HEK293 (cell line): ENCODE measurements at regions not wholly inside any gene's neighbourhood (a gene's known extent, or its start where the extent isn't known, plus 50 kb on each side); places are given as distances from the start of the nearest gene placed in this dataset.

ENCODE experiments used
- BCL11A ChIP-seq: fragments of 450-650 bp; formaldehyde crosslinking; IDR thresholded peaks from 2 replicates; pipeline ENCODE4 v1.5.1; 2016; ENCODE audit warnings: low read depth, missing biosample characterization, missing genetic modification characterization
- WT1 ChIP-seq: fragments of 450-650 bp; formaldehyde crosslinking; IDR thresholded peaks from 2 replicates; pipeline ENCODE4 v1.5.1; 2016; ENCODE audit warnings: missing biosample characterization, missing genetic modification characterization
- ZFP69B ChIP-seq: fragments of 450-650 bp; formaldehyde crosslinking; IDR thresholded peaks from 2 replicates; pipeline ENCODE4 v1.5.1; 2016; ENCODE audit warnings: missing biosample characterization, missing genetic modification characterization
- ZNF560 ChIP-seq: fragments of 450-650 bp; formaldehyde crosslinking; IDR thresholded peaks from 2 replicates; pipeline ENCODE4 v1.5.1; 2017; ENCODE audit warnings: missing biosample characterization, missing genetic modification characterization, borderline replicate concordance
- TF ChIP-seq, protein P1 (sequence below): fragments of 450-650 bp; formaldehyde crosslinking; IDR thresholded peaks from 2 replicates; pipeline ENCODE4 v1.5.1; 2016; ENCODE audit warnings: missing biosample characterization, missing genetic modification characterization
- TF ChIP-seq, protein P2 (sequence below): fragments of 450-650 bp; formaldehyde crosslinking; IDR thresholded peaks from 2 replicates; pipeline ENCODE4 v1.5.1; 2016; ENCODE audit warnings: missing biosample characterization, missing genetic modification characterization
- TF ChIP-seq, protein P3 (sequence below): fragments of 450-650 bp; formaldehyde crosslinking; IDR thresholded peaks from 2 replicates; pipeline ENCODE4 v1.5.1; 2016; ENCODE audit warnings: missing biosample characterization, missing genetic modification characterization, borderline replicate concordance

DNA sequence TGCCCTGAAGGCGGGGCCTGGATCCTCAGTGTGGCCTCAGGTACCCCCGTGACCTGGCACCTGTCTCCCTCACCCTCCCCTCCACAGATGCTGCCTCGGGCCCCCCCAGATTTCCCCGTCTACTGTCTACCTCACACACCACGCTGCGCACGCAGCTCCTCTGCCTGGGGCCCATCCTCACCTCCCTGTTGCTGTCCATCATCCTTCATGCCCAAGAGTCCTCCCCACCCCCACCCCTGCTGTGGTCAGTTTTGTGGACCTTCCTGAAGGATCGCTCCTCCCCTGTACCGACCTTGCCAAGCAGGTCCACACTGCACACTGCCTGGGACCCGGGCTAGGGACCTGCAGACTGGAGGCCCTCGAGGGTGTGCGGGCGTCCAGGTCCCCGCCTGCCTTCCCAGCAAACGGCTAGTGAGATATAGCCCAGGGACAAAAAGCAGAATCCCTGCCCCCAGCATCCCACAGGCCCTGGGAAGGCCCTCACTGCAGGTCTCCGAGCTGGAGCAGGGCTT, 197.4 kb upstream of the DIO3 start:
- TF ChIP-seq, protein P1, sequence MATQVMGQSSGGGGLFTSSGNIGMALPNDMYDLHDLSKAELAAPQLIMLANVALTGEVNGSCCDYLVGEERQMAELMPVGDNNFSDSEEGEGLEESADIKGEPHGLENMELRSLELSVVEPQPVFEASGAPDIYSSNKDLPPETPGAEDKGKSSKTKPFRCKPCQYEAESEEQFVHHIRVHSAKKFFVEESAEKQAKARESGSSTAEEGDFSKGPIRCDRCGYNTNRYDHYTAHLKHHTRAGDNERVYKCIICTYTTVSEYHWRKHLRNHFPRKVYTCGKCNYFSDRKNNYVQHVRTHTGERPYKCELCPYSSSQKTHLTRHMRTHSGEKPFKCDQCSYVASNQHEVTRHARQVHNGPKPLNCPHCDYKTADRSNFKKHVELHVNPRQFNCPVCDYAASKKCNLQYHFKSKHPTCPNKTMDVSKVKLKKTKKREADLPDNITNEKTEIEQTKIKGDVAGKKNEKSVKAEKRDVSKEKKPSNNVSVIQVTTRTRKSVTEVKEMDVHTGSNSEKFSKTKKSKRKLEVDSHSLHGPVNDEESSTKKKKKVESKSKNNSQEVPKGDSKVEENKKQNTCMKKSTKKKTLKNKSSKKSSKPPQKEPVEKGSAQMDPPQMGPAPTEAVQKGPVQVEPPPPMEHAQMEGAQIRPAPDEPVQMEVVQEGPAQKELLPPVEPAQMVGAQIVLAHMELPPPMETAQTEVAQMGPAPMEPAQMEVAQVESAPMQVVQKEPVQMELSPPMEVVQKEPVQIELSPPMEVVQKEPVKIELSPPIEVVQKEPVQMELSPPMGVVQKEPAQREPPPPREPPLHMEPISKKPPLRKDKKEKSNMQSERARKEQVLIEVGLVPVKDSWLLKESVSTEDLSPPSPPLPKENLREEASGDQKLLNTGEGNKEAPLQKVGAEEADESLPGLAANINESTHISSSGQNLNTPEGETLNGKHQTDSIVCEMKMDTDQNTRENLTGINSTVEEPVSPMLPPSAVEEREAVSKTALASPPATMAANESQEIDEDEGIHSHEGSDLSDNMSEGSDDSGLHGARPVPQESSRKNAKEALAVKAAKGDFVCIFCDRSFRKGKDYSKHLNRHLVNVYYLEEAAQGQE, result no peak
- TF ChIP-seq, protein P2, sequence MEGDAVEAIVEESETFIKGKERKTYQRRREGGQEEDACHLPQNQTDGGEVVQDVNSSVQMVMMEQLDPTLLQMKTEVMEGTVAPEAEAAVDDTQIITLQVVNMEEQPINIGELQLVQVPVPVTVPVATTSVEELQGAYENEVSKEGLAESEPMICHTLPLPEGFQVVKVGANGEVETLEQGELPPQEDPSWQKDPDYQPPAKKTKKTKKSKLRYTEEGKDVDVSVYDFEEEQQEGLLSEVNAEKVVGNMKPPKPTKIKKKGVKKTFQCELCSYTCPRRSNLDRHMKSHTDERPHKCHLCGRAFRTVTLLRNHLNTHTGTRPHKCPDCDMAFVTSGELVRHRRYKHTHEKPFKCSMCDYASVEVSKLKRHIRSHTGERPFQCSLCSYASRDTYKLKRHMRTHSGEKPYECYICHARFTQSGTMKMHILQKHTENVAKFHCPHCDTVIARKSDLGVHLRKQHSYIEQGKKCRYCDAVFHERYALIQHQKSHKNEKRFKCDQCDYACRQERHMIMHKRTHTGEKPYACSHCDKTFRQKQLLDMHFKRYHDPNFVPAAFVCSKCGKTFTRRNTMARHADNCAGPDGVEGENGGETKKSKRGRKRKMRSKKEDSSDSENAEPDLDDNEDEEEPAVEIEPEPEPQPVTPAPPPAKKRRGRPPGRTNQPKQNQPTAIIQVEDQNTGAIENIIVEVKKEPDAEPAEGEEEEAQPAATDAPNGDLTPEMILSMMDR, result no peak
- TF ChIP-seq, protein P3, sequence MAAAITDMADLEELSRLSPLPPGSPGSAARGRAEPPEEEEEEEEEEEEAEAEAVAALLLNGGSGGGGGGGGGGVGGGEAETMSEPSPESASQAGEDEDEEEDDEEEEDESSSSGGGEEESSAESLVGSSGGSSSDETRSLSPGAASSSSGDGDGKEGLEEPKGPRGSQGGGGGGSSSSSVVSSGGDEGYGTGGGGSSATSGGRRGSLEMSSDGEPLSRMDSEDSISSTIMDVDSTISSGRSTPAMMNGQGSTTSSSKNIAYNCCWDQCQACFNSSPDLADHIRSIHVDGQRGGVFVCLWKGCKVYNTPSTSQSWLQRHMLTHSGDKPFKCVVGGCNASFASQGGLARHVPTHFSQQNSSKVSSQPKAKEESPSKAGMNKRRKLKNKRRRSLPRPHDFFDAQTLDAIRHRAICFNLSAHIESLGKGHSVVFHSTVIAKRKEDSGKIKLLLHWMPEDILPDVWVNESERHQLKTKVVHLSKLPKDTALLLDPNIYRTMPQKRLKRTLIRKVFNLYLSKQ (tag by site-specific recombination), result no peak
- no peak for TF ChIP-seq BCL11A
- TF ChIP-seq ZFP69B (tag by site-specific recombination), result no peak
- TF ChIP-seq WT1 (tag by site-specific recombination), result no peak
- TF ChIP-seq ZNF560 (tag by site-specific recombination), result no peak
